HG03175 (cell line): ENCODE measurements at regions not wholly inside any gene's neighbourhood (a gene's known extent, or its start where the extent isn't known, plus 50 kb on each side); places are given as distances from the start of the nearest gene placed in this dataset.
"Not testable (repeated sequence)": the region's sequence is repeated elsewhere in the genome, so short reads cannot be mapped to it uniquely, and the experiment has no call there.

Experiments
- ATAC-seq: cut with Tn5 transposase; IDR thresholded peaks from one replicate; pipeline ENCODE4 v1.9.1; 2021; ENCODE audit warnings: mild to moderate bottlenecking, moderate library complexity; ENCODE audit not compliant: unreplicated experiment

- peak; percentile 66 for ATAC-seq
Observed at GRCh38 chr6:28657769-28658465, 132.2 kb downstream of the GPX5 start.

- ATAC-seq, result no peak
Observed at GRCh38 chr6:28658475-28659249, 133.0 kb downstream of the GPX5 start.

- ATAC-seq, result no peak
Observed at GRCh38 chr6:28659250-28659566, 133.5 kb downstream of the GPX5 start.

GRCh38 chr6:28661097-28661713 lies 135.5 kb downstream of the GPX5 start:
- no peak for ATAC-seq

GRCh38 chr6:28664870-28665396 lies 139.3 kb downstream of the GPX5 start:
- ATAC-seq, result no peak

- ATAC-seq, result no peak
Observed at GRCh38 chr6:28673417-28673786, 147.7 kb downstream of the GPX5 start.

GRCh38 chr6:28673787-28674671 lies 148.3 kb downstream of the GPX5 start:
- no peak for ATAC-seq

GRCh38 chr6:28675600-28675999 lies 149.9 kb downstream of the GPX5 start:
- ATAC-seq, result no peak

- no peak for ATAC-seq
Observed at GRCh38 chr6:28682542-28682941, 156.9 kb downstream of the GPX5 start.

GRCh38 chr6:28682956-28683685 lies 157.4 kb downstream of the GPX5 start:
- ATAC-seq, result not testable (repeated sequence)

- ATAC-seq, result no peak
Observed at GRCh38 chr6:28683945-28684538, 158.4 kb downstream of the GPX5 start.

GRCh38 chr6:28685960-28686359 lies 160.3 kb downstream of the GPX5 start:
- not testable (repeated sequence) for ATAC-seq

GRCh38 chr6:28686446-28687027 lies 160.9 kb downstream of the GPX5 start:
- not testable (repeated sequence) for ATAC-seq

GRCh38 chr6:28687309-28687981 lies 161.8 kb downstream of the GPX5 start:
- ATAC-seq, result not testable (repeated sequence)

- ATAC-seq, result not testable (repeated sequence)
Observed at GRCh38 chr6:28691991-28692390, 166.3 kb downstream of the GPX5 start.

GRCh38 chr6:28693033-28693750 lies 167.5 kb downstream of the GPX5 start:
- no peak for ATAC-seq

GRCh38 chr6:28693751-28694443 lies 168.2 kb downstream of the GPX5 start:
- ATAC-seq, result no peak

- no peak for ATAC-seq
Observed at GRCh38 chr6:28695715-28696114, 170.0 kb downstream of the GPX5 start.
